B cell (primary cell): ENCODE measurements at regions not wholly inside any gene's neighbourhood (a gene's known extent, or its start where the extent isn't known, plus 50 kb on each side); places are given as distances from the start of the nearest gene placed in this dataset.

Experiments
- EZH2 ChIP-seq: IDR thresholded peaks from 2 replicates; pipeline ENCODE4 v1.6.1; 2012; ENCODE audit warnings: borderline replicate concordance, low read depth, mild to moderate bottlenecking, moderate library complexity, low read length; ENCODE audit not compliant: insufficient read depth, poor library complexity, severe bottlenecking
- TF ChIP-seq, protein P1 (sequence below): fragments of 200-600 bp; IDR thresholded peaks from one replicate; pipeline ENCODE4 v1.8.0; 2022; ENCODE audit warnings: antibody characterized with exemption, mild to moderate bottlenecking

GRCh38 chr9:103615994-103616393, 478.1 kb upstream of the SMC2 start:
- TF ChIP-seq, protein P1, sequence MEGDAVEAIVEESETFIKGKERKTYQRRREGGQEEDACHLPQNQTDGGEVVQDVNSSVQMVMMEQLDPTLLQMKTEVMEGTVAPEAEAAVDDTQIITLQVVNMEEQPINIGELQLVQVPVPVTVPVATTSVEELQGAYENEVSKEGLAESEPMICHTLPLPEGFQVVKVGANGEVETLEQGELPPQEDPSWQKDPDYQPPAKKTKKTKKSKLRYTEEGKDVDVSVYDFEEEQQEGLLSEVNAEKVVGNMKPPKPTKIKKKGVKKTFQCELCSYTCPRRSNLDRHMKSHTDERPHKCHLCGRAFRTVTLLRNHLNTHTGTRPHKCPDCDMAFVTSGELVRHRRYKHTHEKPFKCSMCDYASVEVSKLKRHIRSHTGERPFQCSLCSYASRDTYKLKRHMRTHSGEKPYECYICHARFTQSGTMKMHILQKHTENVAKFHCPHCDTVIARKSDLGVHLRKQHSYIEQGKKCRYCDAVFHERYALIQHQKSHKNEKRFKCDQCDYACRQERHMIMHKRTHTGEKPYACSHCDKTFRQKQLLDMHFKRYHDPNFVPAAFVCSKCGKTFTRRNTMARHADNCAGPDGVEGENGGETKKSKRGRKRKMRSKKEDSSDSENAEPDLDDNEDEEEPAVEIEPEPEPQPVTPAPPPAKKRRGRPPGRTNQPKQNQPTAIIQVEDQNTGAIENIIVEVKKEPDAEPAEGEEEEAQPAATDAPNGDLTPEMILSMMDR = no peak
- TF ChIP-seq EZH2 = no peak
